MCF 10A (cell line): ENCODE measurements at regions not wholly inside any gene's neighbourhood (a gene's known extent, or its start where the extent isn't known, plus 50 kb on each side); places are given as distances from the start of the nearest gene placed in this dataset.

Experiments
- BruUV-seq: library from RNA; stranded (reverse); fragments of 400-500 nt; replicated peaks from 2 replicates; lab custom pipeline; 2021; lab: Mats Ljungman, UMichigan
- CTCF ChIA-PET: fragments of 300-600 bp; sonication (Branson Sonifier 250); formaldehyde crosslinking; extraction: SDS; loops from one replicate; lab custom pipeline; 2021; ENCODE audit warnings: antibody characterized with exemption, inconsistent platforms; lab: Yijun Ruan, JAX
- POLR2A ChIA-PET: fragments of 300-600, 350-650 bp; sonication (Branson Sonifier 250); formaldehyde crosslinking; extraction: SDS; loops from one replicate; lab custom pipeline; 2020; ENCODE audit warnings: antibody characterized with exemption, inconsistent platforms; lab: Yijun Ruan, JAX
- DNase-seq: peaks from one replicate; pipeline ENCODE4 v3.0.0-alpha.2; 2018; ENCODE audit not compliant: unreplicated experiment
- H3K27ac Mint-ChIP-seq: one replicate; pipeline ENCODE4 v1.8.0; 2022; ENCODE audit warnings: mild to moderate bottlenecking, low read depth, mixed read lengths; ENCODE audit not compliant: unreplicated experiment
- H3K27me3 Mint-ChIP-seq: one replicate; pipeline ENCODE4 v1.8.0; 2022; ENCODE audit warnings: mixed read lengths; ENCODE audit not compliant: insufficient read depth, unreplicated experiment
- H3K36me3 Mint-ChIP-seq: one replicate; pipeline ENCODE4 v1.8.0; 2022; ENCODE audit warnings: mild to moderate bottlenecking, moderate library complexity, mixed read lengths; ENCODE audit not compliant: insufficient read depth, unreplicated experiment
- H3K4me1 Mint-ChIP-seq: one replicate; pipeline ENCODE4 v1.8.0; 2022; ENCODE audit warnings: mixed read lengths; ENCODE audit not compliant: insufficient read depth, unreplicated experiment
- H3K4me3 Mint-ChIP-seq: one replicate; pipeline ENCODE4 v1.8.0; 2022; ENCODE audit warnings: mild to moderate bottlenecking, moderate library complexity, mixed read lengths; ENCODE audit not compliant: unreplicated experiment
- H3K9me3 Mint-ChIP-seq: one replicate; pipeline ENCODE4 v1.8.0; 2022; ENCODE audit warnings: mixed read lengths; ENCODE audit not compliant: unreplicated experiment
- intact Hi-C: fragments of 100-400 bp; cut with micrococcal nuclease; formaldehyde crosslinking; loops from 2 replicates; pipeline ENCODE4 v1.14.1; 2022
- TF ChIP-seq, protein P1 (sequence below): fragments of 200-600 bp; IDR thresholded peaks from one replicate; pipeline ENCODE4 v1.8.0; 2022; ENCODE audit warnings: antibody characterized with exemption, mild to moderate bottlenecking; ENCODE audit not compliant: unreplicated experiment

DNA sequence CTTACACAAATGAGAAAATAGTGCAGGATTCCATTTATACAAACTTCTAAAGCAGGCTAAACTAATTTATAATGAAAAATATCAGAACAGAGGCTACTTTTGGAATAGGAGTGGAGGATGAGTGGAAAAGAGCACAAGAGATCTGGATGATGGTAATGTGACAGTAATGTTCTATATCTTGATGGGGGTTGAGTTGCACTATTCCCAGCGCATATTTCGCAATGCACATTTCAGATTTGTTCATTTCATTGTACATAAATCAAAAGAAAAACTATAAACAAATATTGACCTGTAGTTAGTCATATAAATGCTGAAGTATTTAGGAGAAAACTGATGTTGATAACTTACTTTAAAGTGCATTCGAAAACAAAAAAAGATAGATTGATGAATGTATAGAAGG lies 177.0 kb upstream of the MAOA start:
- intact Hi-C loops = no loop called here
- H3K36me3 Mint-ChIP-seq = no peaks in the 10 kb centered on the region
- BruUV-seq = no TSS peak
- ChIA-PET POLR2A (no interaction called here), CTCF (no interaction called here)
- no peak for DNase-seq
- no peak overlapping the region for H3K27ac Mint-ChIP-seq
- TF ChIP-seq, protein P1, sequence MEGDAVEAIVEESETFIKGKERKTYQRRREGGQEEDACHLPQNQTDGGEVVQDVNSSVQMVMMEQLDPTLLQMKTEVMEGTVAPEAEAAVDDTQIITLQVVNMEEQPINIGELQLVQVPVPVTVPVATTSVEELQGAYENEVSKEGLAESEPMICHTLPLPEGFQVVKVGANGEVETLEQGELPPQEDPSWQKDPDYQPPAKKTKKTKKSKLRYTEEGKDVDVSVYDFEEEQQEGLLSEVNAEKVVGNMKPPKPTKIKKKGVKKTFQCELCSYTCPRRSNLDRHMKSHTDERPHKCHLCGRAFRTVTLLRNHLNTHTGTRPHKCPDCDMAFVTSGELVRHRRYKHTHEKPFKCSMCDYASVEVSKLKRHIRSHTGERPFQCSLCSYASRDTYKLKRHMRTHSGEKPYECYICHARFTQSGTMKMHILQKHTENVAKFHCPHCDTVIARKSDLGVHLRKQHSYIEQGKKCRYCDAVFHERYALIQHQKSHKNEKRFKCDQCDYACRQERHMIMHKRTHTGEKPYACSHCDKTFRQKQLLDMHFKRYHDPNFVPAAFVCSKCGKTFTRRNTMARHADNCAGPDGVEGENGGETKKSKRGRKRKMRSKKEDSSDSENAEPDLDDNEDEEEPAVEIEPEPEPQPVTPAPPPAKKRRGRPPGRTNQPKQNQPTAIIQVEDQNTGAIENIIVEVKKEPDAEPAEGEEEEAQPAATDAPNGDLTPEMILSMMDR = no peak
- no peaks in the 10 kb centered on the region for H3K4me1 Mint-ChIP-seq
- no peaks in the 10 kb centered on the region for H3K9me3 Mint-ChIP-seq
- H3K4me3 Mint-ChIP-seq = no peak overlapping the region
- peaks cover 62% of the 10 kb centered on the region for H3K27me3 Mint-ChIP-seq

DNA sequence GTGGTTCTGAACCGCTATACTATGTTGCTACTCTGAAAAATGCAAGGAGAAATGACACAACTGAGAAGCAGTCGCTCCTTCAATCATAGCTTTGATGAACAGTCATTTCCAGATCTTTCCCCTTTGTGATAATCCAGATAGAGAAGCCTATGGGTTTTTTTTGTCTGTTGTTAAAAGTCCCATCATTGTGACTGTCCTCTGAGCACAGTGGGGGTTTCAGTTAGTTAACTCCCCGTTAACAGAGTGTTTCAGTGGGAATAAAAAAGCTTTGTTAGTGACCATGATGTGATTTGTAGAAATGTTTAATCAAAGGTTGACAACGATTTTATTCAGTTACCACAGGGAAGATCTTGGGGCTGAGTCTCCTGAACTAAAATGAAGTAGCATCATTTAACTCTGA lies 176.2 kb upstream of the MAOA start:
- no peak overlapping the region for H3K27ac Mint-ChIP-seq
- POLR2A ChIA-PET = interaction anchor here (1.4 kb wide), 1 partner anchor 25 kb away, joined by 3 read pairs; no protein-coding TSS in a partner anchor
- no TSS peak for BruUV-seq
- H3K27me3 Mint-ChIP-seq = peaks cover 62% of the 10 kb centered on the region
- no peaks in the 10 kb centered on the region for H3K9me3 Mint-ChIP-seq
- intact Hi-C loops = no loop called here
- TF ChIP-seq, protein P1 = no peak
- DNase-seq = no peak
- no peaks in the 10 kb centered on the region for H3K36me3 Mint-ChIP-seq
- CTCF ChIA-PET = no interaction called here
- no peaks in the 10 kb centered on the region for H3K4me1 Mint-ChIP-seq
- H3K4me3 Mint-ChIP-seq = no peak overlapping the region

DNA sequence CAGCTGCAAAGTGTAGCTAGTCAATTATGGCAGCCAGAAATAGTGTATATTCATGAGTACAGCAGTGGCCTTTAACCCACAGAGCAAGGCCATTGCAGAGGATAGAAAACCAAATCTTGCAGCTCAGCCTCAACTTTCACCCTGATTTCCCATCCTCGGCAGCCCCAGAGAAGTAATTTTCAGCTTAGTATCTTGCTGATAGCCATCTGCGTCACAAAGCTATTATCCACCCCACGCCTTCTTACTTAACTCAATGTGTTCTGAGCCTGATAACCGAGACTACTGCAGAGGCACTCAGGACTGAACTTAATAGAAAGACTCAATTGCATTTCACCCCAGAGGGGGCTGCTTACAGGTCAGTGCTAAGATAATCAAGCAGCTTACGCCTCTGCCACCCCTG lies 174.5 kb upstream of the MAOA start:
- CTCF ChIA-PET = no interaction called here
- TF ChIP-seq, protein P1 = no peak
- BruUV-seq = no TSS peak
- POLR2A ChIA-PET = no interaction called here
- Mint-ChIP-seq H3K4me1 (no peaks in the 10 kb centered on the region), H3K4me3 (no peak overlapping the region), H3K27me3 (peaks cover 61% of the 10 kb centered on the region), H3K36me3 (no peaks in the 10 kb centered on the region), H3K9me3 (no peaks in the 10 kb centered on the region), H3K27ac (no peak overlapping the region)
- DNase-seq = no peak
- intact Hi-C loops = no loop called here

DNA sequence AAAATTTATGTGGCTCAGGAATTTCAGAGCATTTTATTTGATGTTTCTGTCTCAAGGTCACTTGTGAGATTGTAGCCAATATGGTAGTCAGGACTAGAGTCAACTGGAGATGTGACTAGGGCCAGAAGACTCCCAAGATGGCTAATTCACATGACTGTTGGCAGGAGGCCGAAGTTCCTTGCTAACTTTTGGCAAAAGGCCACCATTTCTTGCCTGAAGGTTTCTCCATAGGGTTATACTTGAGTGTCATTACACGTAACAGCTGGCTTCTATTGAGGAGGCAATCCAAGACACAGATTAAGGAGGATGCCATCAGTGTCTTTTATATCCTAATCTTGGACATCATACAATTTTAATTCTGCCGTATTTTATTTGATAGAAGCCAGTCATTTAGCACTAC lies 162.3 kb upstream of the MAOA start:
- Mint-ChIP-seq H3K36me3 (no peaks in the 10 kb centered on the region), H3K4me3 (no peak overlapping the region), H3K9me3 (no peaks in the 10 kb centered on the region), H3K4me1 (no peaks in the 10 kb centered on the region), H3K27me3 (peaks cover 40% of the 10 kb centered on the region), H3K27ac (no peak overlapping the region)
- TF ChIP-seq, protein P1 = no peak
- ChIA-PET CTCF (interaction anchor here (0.6 kb wide), 3 partner anchors 75 to 1635 kb away, joined by 3 to 4 read pairs (median 4); no protein-coding TSS in a partner anchor), POLR2A (no interaction called here)
- intact Hi-C loops = no loop called here
- no TSS peak for BruUV-seq
- DNase-seq = peak; percentile 67
